ENCODE measurements at regions not wholly inside any gene's neighbourhood (a gene's known extent, or its start where the extent isn't known, plus 50 kb on each side); places are given as distances from the start of the nearest gene placed in this dataset.

GRCh38 chr6:26294302-26294701 is 70.7 kb upstream of the BTN3A2 start:
- Histone ChIP-seq H3K23me2 (ENCODE audit: insufficient read length, low read depth, low read length, poor library complexity, severe bottlenecking) (no peaks in the 10 kb centered on the region), H3K56ac (ENCODE audit: insufficient read length, low read depth, low read length) (no peak overlapping the region), H2AK5ac (ENCODE audit: insufficient read length, low read length) (no peak overlapping the region), H3K4me1 (ENCODE audit: insufficient read depth, low read length) (no peaks in the 10 kb centered on the region), H3K23ac (ENCODE audit: insufficient read length, low read depth, low read length) (no peak overlapping the region), H3K14ac (ENCODE audit: insufficient read depth, low read length) (no peak overlapping the region), H3K27ac (ENCODE audit: insufficient read length, low read depth, low read length) (no peak overlapping the region), H3K9me3 (ENCODE audit: control insufficient read depth, low read depth, low read length) (no peaks in the 10 kb centered on the region), H3T11ph (ENCODE audit: low read length) (no peak overlapping the region), H2BK5ac (ENCODE audit: insufficient read length, low read length) (no peak overlapping the region), H4K91ac (ENCODE audit: insufficient read length, low read depth, low read length) (no peak overlapping the region), H3K79me2 (ENCODE audit: insufficient read depth, low read length) (no peaks in the 10 kb centered on the region), H3K4me2 (ENCODE audit: insufficient read depth, insufficient read length, low read length) (no peak overlapping the region), H2BK20ac (ENCODE audit: low read depth, low read length, poor library complexity, severe bottlenecking) (no peak overlapping the region), H2BK12ac (ENCODE audit: insufficient read length, low read depth, low read length) (no peak overlapping the region), H3K9ac (ENCODE audit: extremely low read depth, insufficient read length, low read length) (no peak overlapping the region), H4K5ac (ENCODE audit: insufficient read length, low read depth, low read length) (no peak overlapping the region), H4K20me1 (ENCODE audit: control insufficient read depth, insufficient read depth, insufficient read length) (peaks cover 2% of the 10 kb centered on the region), H2BK15ac (ENCODE audit: low read depth, low read length) (no peak overlapping the region), H2AFZ (ENCODE audit: low read length) (no peak overlapping the region), H4K8ac (replicated peaks; ENCODE audit: insufficient read length, low read depth, low read length) (no peak overlapping the region), H3K27me3 (ENCODE audit: insufficient read depth, low read length) (no peaks in the 10 kb centered on the region), H3K4ac (ENCODE audit: low read depth, low read length) (no peak overlapping the region), H3K18ac (ENCODE audit: insufficient read length, low read depth, low read length) (no peak overlapping the region), H3K79me1 (ENCODE audit: insufficient read depth, low read depth, low read length, poor library complexity, severe bottlenecking) (no peaks in the 10 kb centered on the region), H2BK120ac (ENCODE audit: low read depth, low read length, poor library complexity, severe bottlenecking) (no peak overlapping the region)
- H3K36me3 Mint-ChIP-seq (ENCODE audit: insufficient read depth in 1 of 3, low read depth in 3 of 3) = no peaks in the 10 kb centered on the region
- peaks cover 14 to 20% of the 10 kb centered on the region in 2 experiments for H3K4me1 Mint-ChIP-seq
- no peak for TF ChIP-seq CTCF (conservative IDR thresholded peaks at IDR 0.05)
- no peaks in the 10 kb centered on the region; a peak in 1 of 5 replicates for H3K9me3 Mint-ChIP-seq
- no peak for DNase-seq
- WGBS (ENCODE audit: extremely low coverage, insufficient read length, low lambda C conversion rate) = no CpG with 5 or more reads among the region's 8 CpGs
- no peak overlapping the region for H3K27ac Mint-ChIP-seq
- H3K27me3 Mint-ChIP-seq (ENCODE audit: low read depth) = no peaks in the 10 kb centered on the region; the same call in 1 of the 2 replicates
- no peak overlapping the region for H3K4me3 Mint-ChIP-seq

Data from H9 (cell line).